BE2C (cell line): ENCODE measurements at regions not wholly inside any gene's neighbourhood (a gene's known extent, or its start where the extent isn't known, plus 50 kb on each side); places are given as distances from the start of the nearest gene placed in this dataset.

Source experiments
- DNase-seq: peaks from one replicate; pipeline ENCODE4 v3.0.0-alpha.2; 2020
- H3K27me3 ChIP-seq: fragments of 250-450 bp; sonication (Bioruptor Pico); 2 replicates; pipeline ENCODE4 v1.5.1; 2020; ENCODE audit warnings: mild to moderate bottlenecking
- H3K36me3 ChIP-seq: fragments of 250-450 bp; sonication (Bioruptor Pico); 2 replicates; pipeline ENCODE4 v1.5.1; 2020; ENCODE audit warnings: mild to moderate bottlenecking
- H3K4me1 ChIP-seq: fragments of 250-450 bp; sonication (Bioruptor Pico); 2 replicates; pipeline ENCODE4 v1.5.1; 2020
- H3K4me3 ChIP-seq: 2 replicates; pipeline ENCODE4 v1.5.1; 2011; ENCODE audit warnings: low read depth, low read length
- H3K9me3 ChIP-seq: fragments of 250-450 bp; sonication (Bioruptor Pico); 2 replicates; pipeline ENCODE4 v1.5.1; 2020
- CTCF ChIP-seq: IDR thresholded peaks from 2 replicates; pipeline ENCODE4 v1.5.1; 2012; ENCODE audit warnings: mild to moderate bottlenecking, low read depth, low read length

GRCh38 chr3:146818866-146819265 lies 213.7 kb upstream of the PLSCR5 start:
- DNase-seq, result no peak
- Histone ChIP-seq H3K9me3 (no peaks in the 10 kb centered on the region), H3K36me3 (no peaks in the 10 kb centered on the region), H3K27me3 (no peaks in the 10 kb centered on the region), H3K4me3 (no peak overlapping the region), H3K4me1 (no peaks in the 10 kb centered on the region)
- no peak for TF ChIP-seq CTCF

- H3K4me3 ChIP-seq, result no peak overlapping the region
- H3K36me3 ChIP-seq, result no peaks in the 10 kb centered on the region
- H3K9me3 ChIP-seq, result no peaks in the 10 kb centered on the region
- no peak for DNase-seq
- H3K4me1 ChIP-seq, result no peaks in the 10 kb centered on the region
- no peaks in the 10 kb centered on the region for H3K27me3 ChIP-seq
- no peak for TF ChIP-seq CTCF
These were observed 213.2 kb upstream of the PLSCR5 start for GRCh38 chr3:146818301-146818700.

GRCh38 chr3:146817704-146818103 lies 212.6 kb upstream of the PLSCR5 start:
- no peaks in the 10 kb centered on the region for H3K36me3 ChIP-seq
- no peaks in the 10 kb centered on the region for H3K27me3 ChIP-seq
- no peak for TF ChIP-seq CTCF
- no peak overlapping the region for H3K4me3 ChIP-seq
- no peaks in the 10 kb centered on the region for H3K9me3 ChIP-seq
- no peak for DNase-seq
- no peaks in the 10 kb centered on the region for H3K4me1 ChIP-seq

- Histone ChIP-seq H3K4me1 (no peaks in the 10 kb centered on the region), H3K36me3 (no peaks in the 10 kb centered on the region), H3K4me3 (no peak overlapping the region), H3K27me3 (no peaks in the 10 kb centered on the region), H3K9me3 (no peaks in the 10 kb centered on the region)
- no peak for TF ChIP-seq CTCF
- no peak for DNase-seq
These were observed 209.6 kb upstream of the PLSCR5 start for GRCh38 chr3:146814601-146815315.

- no peak for DNase-seq
- no peak for TF ChIP-seq CTCF
- no peak overlapping the region for H3K4me3 ChIP-seq
- H3K36me3 ChIP-seq, result no peaks in the 10 kb centered on the region
- H3K4me1 ChIP-seq, result no peaks in the 10 kb centered on the region
- no peaks in the 10 kb centered on the region for H3K9me3 ChIP-seq
- no peaks in the 10 kb centered on the region for H3K27me3 ChIP-seq
These were observed 208.3 kb upstream of the PLSCR5 start for GRCh38 chr3:146813496-146813895.

GRCh38 chr3:146803745-146804144 lies 198.6 kb upstream of the PLSCR5 start:
- Histone ChIP-seq H3K4me1 (no peaks in the 10 kb centered on the region), H3K9me3 (no peaks in the 10 kb centered on the region), H3K36me3 (no peaks in the 10 kb centered on the region), H3K27me3 (no peaks in the 10 kb centered on the region), H3K4me3 (no peak overlapping the region)
- no peak for TF ChIP-seq CTCF
- DNase-seq, result no peak
